SK-N-SH (cell line): ENCODE measurements at regions not wholly inside any gene's neighbourhood (a gene's known extent, or its start where the extent isn't known, plus 50 kb on each side); places are given as distances from the start of the nearest gene placed in this dataset.

Source experiments
- FOXM1 ChIP-seq: IDR thresholded peaks from 2 replicates; pipeline ENCODE4 v1.4.0; 2012; ENCODE audit warnings: low read depth, mild to moderate bottlenecking
- POLR2AphosphoS5 ChIP-seq: IDR thresholded peaks from 2 replicates; pipeline ENCODE4 v1.6.1; 2012; ENCODE audit warnings: low read depth, low read length
- TF ChIP-seq, protein P1 (sequence below): fragments of 200-600 bp; sonication (generic); IDR thresholded peaks from 2 replicates; pipeline ENCODE4 v1.6.1; 2017; ENCODE audit warnings: antibody characterized with exemption, mild to moderate bottlenecking, moderate library complexity
- TF ChIP-seq, protein P2 (sequence below): IDR thresholded peaks from 2 replicates; pipeline ENCODE4 v1.4.0; 2012; ENCODE audit warnings: low read depth, borderline replicate concordance

DNA sequence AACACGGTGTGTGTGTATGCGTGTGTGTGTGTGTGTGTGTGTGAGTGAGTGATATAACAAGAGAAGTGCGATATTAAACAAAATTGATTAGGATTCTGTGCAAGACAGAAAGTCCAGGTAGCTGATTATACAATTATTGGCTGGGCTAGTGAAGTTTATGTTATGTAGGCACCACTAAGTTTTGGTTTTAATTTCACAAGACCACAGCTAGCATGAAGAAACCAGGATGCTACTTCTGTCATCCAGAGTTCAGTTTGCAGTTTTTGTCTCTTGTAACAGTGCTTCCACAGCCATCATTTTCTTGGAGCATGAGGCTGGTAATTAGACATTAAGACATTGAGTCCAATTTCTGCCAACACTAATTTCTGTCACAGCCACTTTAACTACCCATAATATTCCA is 1590.2 kb upstream of the B3GALT2 start:
- TF ChIP-seq, protein P1, sequence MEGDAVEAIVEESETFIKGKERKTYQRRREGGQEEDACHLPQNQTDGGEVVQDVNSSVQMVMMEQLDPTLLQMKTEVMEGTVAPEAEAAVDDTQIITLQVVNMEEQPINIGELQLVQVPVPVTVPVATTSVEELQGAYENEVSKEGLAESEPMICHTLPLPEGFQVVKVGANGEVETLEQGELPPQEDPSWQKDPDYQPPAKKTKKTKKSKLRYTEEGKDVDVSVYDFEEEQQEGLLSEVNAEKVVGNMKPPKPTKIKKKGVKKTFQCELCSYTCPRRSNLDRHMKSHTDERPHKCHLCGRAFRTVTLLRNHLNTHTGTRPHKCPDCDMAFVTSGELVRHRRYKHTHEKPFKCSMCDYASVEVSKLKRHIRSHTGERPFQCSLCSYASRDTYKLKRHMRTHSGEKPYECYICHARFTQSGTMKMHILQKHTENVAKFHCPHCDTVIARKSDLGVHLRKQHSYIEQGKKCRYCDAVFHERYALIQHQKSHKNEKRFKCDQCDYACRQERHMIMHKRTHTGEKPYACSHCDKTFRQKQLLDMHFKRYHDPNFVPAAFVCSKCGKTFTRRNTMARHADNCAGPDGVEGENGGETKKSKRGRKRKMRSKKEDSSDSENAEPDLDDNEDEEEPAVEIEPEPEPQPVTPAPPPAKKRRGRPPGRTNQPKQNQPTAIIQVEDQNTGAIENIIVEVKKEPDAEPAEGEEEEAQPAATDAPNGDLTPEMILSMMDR = no peak
- TF ChIP-seq POLR2AphosphoS5 (no peak), FOXM1 (no peak)
- TF ChIP-seq, protein P2, sequence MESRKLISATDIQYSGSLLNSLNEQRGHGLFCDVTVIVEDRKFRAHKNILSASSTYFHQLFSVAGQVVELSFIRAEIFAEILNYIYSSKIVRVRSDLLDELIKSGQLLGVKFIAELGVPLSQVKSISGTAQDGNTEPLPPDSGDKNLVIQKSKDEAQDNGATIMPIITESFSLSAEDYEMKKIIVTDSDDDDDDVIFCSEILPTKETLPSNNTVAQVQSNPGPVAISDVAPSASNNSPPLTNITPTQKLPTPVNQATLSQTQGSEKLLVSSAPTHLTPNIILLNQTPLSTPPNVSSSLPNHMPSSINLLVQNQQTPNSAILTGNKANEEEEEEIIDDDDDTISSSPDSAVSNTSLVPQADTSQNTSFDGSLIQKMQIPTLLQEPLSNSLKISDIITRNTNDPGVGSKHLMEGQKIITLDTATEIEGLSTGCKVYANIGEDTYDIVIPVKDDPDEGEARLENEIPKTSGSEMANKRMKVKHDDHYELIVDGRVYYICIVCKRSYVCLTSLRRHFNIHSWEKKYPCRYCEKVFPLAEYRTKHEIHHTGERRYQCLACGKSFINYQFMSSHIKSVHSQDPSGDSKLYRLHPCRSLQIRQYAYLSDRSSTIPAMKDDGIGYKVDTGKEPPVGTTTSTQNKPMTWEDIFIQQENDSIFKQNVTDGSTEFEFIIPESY = no peak
